Dedifferentiated amniotic fluid mesenchymal stem cell (primary cell): ENCODE measurements at regions not wholly inside any gene's neighbourhood (a gene's known extent, or its start where the extent isn't known, plus 50 kb on each side); places are given as distances from the start of the nearest gene placed in this dataset.
"Not testable (repeated sequence)": the region's sequence is repeated elsewhere in the genome, so short reads cannot be mapped to it uniquely, and the experiment has no call there.

Source experiments
- DNase-seq: peaks from one replicate; pipeline ENCODE4 v3.0.0-alpha.2; 2016; ENCODE audit errors: extremely low spot score

DNA sequence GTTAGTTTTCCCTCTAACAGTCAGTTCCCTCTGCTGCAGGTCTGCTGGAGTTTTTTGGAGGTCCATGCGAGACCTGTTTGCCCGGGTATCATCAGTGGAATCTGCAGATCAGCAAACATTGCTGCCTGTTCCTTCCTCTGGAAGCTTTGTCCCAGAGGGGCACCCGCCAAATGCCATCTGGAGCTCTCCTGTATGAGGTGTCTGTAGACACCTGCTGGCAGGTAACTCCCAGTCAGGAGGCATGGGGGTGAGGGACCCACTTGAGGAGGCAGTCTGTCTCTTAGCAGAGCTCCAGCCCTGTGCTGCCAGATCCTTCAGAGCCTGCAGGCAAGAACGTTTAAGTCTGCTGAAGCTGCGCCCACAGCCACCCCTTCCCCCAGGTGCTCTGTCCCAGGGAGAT lies 884.3 kb upstream of the GRIA3 start:
- not testable (repeated sequence) for DNase-seq

GRCh38 chrX:122301491-122301890 lies 882.6 kb upstream of the GRIA3 start:
- DNase-seq: no peak

DNA sequence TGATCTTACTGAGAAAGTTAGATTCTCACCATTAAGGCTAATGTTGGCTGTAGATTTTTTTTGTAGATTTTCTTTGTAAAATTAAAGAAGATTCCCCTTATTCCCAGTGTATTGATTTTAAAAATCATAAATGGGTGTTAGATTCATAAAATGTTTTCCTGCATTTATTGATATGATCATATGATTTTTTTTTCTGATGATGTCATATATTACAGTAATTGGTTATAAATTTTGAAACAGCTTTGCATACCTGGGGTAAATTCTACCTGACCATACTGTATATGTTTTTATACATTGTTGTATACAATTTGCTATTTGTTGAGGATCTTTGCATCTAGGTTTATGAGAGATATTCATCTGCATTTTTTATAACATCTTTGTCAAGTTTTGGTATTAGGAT lies 880.3 kb upstream of the GRIA3 start:
- no peak for DNase-seq

GRCh38 chrX:122344816-122345215 lies 839.3 kb upstream of the GRIA3 start:
- no peak for DNase-seq

DNA sequence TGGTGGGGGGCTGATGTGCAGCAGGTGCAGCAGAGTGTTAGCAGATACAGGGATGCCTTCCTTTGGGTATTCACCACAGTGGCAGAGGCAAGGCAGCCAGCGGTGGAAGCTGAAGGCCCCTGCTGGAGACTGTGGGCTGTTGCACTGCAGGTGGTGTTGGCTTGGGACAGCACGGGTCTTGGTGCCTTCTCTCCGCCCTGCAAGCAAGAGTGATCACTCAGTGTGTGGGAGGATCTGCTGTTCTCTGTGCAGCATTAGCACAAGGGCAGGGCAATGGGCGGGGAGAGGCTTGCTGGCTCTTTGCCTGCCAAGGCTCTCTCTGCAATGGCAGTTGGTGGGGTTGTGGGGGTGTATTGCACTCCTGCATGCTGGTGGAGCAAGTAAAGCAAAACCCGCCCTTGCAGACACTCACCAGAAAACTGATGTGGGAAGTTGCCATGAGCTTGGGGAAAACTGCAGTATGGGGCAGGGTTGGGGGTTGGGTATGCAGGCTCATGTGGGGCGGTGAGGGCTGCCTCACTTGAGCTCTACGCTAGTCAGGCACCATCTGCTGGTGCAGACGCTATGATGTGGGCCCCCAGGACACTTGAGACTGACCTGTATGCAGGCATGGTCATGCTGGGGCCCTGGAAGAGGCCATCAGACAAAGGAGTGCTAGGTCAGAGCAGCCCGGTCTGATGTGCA lies 820.8 kb upstream of the GRIA3 start:
- no peak for DNase-seq

- DNase-seq: not testable (repeated sequence)
These were observed 808.5 kb upstream of the GRIA3 start for GRCh38 chrX:122375533-122375932.

- DNase-seq: no peak
These were observed 795.1 kb upstream of the GRIA3 start for GRCh38 chrX:122389005-122389404.

GRCh38 chrX:122418758-122419157 lies 765.3 kb upstream of the GRIA3 start:
- DNase-seq: no peak

- no peak for DNase-seq
These were observed 762.5 kb upstream of the GRIA3 start for GRCh38 chrX:122421434-122422121.

- no peak for DNase-seq
These were observed 761.5 kb upstream of the GRIA3 start for GRCh38 chrX:122422547-122422946.

- no peak for DNase-seq
These were observed 749.1 kb upstream of the GRIA3 start for GRCh38 chrX:122434942-122435341.

GRCh38 chrX:122439831-122440230 lies 744.2 kb upstream of the GRIA3 start:
- DNase-seq: no peak

- DNase-seq: no peak
These were observed 743.2 kb upstream of the GRIA3 start for GRCh38 chrX:122440832-122441231.

- no peak for DNase-seq
These were observed 742.6 kb upstream of the GRIA3 start for GRCh38 chrX:122441451-122441850.

GRCh38 chrX:122445466-122445865 lies 738.6 kb upstream of the GRIA3 start:
- no peak for DNase-seq

GRCh38 chrX:122464341-122464740 lies 719.7 kb upstream of the GRIA3 start:
- no peak for DNase-seq

DNA sequence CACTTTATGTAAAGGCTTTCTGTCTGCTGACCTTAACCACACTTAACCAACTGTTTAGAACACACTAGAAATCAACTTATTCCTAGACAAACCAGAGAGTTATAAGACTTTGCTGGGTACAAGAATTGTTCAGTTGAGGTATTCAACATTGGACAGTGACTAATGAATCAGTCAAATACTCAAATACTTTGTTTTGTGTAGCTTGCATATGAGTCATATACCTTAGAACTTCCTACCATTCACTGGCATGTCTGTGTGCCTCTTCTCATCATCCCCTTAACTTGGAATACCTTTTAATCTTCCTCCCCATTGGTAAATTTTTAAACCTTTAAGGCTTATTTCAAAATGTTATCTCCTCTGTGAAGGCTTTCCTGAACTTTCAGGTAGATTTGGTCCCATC lies 708.8 kb upstream of the GRIA3 start:
- DNase-seq: no peak

DNA sequence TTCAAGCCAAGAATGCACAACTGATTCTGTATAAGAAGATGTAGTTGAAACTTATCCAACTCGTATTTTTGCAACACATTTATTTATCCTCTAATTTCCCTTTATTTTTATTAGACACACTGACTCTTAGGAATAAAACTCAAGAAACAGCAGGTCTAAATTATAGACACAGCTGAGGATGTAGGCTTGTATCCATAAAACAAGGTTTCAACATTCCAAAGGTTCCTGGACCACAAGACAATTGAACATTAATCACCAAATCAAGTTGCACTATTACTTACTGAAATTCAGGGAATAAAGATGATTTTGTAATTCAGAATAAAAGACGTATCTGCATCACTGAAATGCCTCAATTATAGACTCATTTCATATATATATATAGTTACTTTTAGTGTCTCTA lies 683.5 kb upstream of the GRIA3 start:
- no peak for DNase-seq

GRCh38 chrX:122501652-122502051 lies 682.4 kb upstream of the GRIA3 start:
- no peak for DNase-seq

- DNase-seq: no peak
These were observed 680.1 kb upstream of the GRIA3 start for GRCh38 chrX:122504026-122504425.

DNA sequence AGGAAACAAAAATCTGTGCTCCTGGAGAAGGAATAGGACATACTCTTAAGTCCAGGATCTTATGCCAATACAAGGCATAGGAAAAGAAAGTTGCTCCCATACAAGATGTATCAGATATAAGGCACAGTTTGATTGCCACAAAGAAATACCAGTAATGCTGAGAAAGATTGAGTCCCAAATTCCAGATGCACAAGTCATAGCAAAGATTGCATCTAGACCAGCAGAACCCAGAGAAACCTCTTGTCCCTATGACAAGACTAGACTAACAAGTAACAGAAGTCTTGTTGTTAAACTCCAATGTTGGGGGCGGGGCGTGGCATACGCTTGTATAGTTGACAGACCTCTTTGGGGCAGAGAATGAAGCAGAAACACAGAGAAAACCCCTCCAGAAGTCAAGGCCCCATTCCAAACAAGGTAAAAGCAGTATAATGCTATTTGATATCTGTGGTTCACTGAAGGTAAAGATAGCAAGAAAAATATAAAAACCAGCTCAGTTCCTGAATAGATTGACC lies 671.5 kb upstream of the GRIA3 start:
- no peak for DNase-seq

DNA sequence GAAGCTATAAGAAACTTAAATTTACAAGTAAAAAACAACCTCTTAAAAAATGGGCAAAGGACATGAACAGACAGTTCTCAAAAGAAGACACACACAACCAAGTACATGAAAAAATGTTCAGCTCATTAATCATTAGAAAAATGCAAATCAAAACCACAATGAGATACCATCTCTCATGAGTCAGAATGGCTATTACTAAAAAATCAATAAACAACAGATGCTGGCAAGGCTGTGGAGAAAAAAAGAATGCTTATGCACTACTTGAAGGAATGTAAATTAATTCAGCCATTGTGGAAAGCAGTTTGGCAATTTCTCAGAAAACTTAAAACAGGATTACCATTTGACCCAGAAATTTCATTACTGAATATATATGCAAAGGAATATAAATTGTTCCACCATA lies 666.3 kb upstream of the GRIA3 start:
- no peak for DNase-seq

- no peak for DNase-seq
These were observed 638.3 kb upstream of the GRIA3 start for GRCh38 chrX:122545778-122546177.
